HG03571 (cell line): ENCODE measurements at regions not wholly inside any gene's neighbourhood (a gene's known extent, or its start where the extent isn't known, plus 50 kb on each side); places are given as distances from the start of the nearest gene placed in this dataset.
A peak's percentile ranks its signal among the peaks of the same experiment; 100 is the strongest.

Experiments
- ATAC-seq: cut with Tn5 transposase; IDR thresholded peaks from one replicate; pipeline ENCODE4 v1.9.1; 2021; ENCODE audit not compliant: unreplicated experiment

GRCh38 chr1:98427664-98428063 lies 233.9 kb upstream of the SNX7 start:
- no peak for ATAC-seq

- no peak for ATAC-seq
These were observed 235.4 kb upstream of the SNX7 start for GRCh38 chr1:98426092-98426491.

GRCh38 chr1:98422816-98423215 lies 238.7 kb upstream of the SNX7 start:
- no peak for ATAC-seq

GRCh38 chr1:98421085-98421435 lies 240.5 kb upstream of the SNX7 start:
- no peak for ATAC-seq

GRCh38 chr1:98420376-98421084 lies 241.0 kb upstream of the SNX7 start:
- ATAC-seq: no peak

GRCh38 chr1:98417820-98418219 lies 243.7 kb upstream of the SNX7 start:
- ATAC-seq: no peak

GRCh38 chr1:98410082-98410481 lies 251.4 kb upstream of the SNX7 start:
- ATAC-seq: no peak

- no peak for ATAC-seq
These were observed 255.0 kb upstream of the SNX7 start for GRCh38 chr1:98406352-98407088.

- peak; percentile 58 for ATAC-seq
These were observed 255.9 kb upstream of the SNX7 start for GRCh38 chr1:98405581-98406074.

- no peak for ATAC-seq
These were observed 256.7 kb upstream of the SNX7 start for GRCh38 chr1:98404866-98405265.

GRCh38 chr1:98403963-98404480 lies 257.5 kb upstream of the SNX7 start:
- no peak for ATAC-seq

- no peak for ATAC-seq
These were observed 258.7 kb upstream of the SNX7 start for GRCh38 chr1:98402860-98403259.

GRCh38 chr1:98400446-98400845 lies 261.1 kb upstream of the SNX7 start:
- no peak for ATAC-seq

GRCh38 chr1:98399218-98399617 lies 262.3 kb upstream of the SNX7 start:
- no peak for ATAC-seq

- ATAC-seq: no peak
These were observed 262.9 kb upstream of the SNX7 start for GRCh38 chr1:98398649-98399048.

GRCh38 chr1:98398092-98398491 lies 263.4 kb upstream of the SNX7 start:
- no peak for ATAC-seq

- no peak for ATAC-seq
These were observed 267.8 kb upstream of the SNX7 start for GRCh38 chr1:98393719-98394118.

- ATAC-seq: no peak
These were observed 270.3 kb upstream of the SNX7 start for GRCh38 chr1:98391175-98391574.

GRCh38 chr1:98389809-98390208 lies 271.7 kb upstream of the SNX7 start:
- no peak for ATAC-seq

- ATAC-seq: peak; percentile 56
These were observed 273.1 kb upstream of the SNX7 start for GRCh38 chr1:98388441-98388840.

GRCh38 chr1:98387701-98388100 lies 273.8 kb upstream of the SNX7 start:
- ATAC-seq: no peak
